IPS DF 19.7 (cell line): ENCODE measurements at regions not wholly inside any gene's neighbourhood (a gene's known extent, or its start where the extent isn't known, plus 50 kb on each side); places are given as distances from the start of the nearest gene placed in this dataset.
"Not testable (repeated sequence)": the region's sequence is repeated elsewhere in the genome, so short reads cannot be mapped to it uniquely, and the experiment has no call there.

Source experiments
- DNase-seq: peaks from one replicate; pipeline ENCODE4 v3.0.0-alpha.2; 2013; ENCODE audit warnings: low read depth, low spot score

DNA sequence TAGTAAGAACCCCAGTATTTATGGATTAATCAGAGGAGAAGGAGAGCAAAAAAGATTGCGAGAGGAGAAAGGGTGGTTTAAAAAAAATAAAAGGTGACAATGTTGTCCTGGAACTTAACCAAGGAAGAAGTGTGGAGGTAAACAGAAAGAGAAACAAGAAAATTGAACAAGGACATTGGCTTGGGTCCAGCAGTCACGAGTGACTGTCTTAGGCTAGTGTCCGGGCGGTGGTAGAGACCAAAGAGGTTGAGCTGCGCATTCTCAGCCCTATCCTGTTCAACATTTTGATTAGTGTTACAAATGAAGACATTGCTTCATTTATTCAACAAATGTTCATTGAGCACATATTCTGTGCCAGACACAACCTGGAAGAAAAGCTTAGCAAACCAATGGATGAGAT, 329.9 kb downstream of the FGFR2 start:
- no peak for DNase-seq

DNA sequence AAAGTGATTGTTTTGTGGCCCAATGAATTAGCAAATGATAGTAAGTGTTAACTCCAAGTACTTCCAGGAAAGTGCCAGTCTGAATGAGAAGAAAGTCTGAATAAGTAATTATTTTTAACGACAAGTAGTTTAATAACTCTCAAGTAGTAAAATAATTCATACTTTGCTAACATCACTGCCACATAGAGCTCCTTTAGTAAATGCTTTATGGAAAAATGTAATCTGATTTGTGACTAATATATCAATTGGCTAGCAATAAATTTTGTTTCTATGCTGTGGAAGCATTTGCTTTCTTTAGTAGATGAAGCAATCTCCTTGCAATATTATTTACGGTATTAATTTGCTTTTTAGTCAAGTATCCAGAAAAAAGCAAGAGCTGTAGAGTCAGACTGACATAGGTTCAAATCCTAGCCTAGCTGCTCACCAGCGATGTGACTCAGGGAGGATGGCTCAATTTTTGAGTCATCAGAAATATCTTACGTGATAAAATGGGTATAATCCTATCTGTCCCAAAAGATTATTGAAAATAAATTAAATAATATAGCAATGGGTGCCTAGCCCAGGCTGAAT, 329.3 kb downstream of the FGFR2 start:
- no peak for DNase-seq

DNA sequence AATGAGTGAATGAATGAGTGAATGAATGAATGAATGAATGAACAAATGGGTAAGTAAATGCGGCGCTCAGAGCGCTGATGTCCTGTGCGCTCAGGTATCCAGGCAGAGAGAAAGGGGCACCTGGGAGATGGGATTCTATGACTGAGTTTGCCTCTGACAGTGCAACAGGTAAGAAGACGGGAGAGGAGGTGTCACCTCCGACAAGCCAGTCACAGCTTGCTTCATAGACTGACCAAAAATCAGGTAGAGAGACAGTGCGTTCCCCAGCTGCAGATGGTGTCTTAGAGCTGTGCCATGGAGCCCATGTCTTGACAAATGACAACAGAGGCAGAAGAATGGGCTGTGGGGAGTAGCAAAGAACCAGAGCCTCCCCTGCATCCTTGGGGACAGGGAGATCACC, 327.3 kb downstream of the FGFR2 start:
- DNase-seq = no peak

DNA sequence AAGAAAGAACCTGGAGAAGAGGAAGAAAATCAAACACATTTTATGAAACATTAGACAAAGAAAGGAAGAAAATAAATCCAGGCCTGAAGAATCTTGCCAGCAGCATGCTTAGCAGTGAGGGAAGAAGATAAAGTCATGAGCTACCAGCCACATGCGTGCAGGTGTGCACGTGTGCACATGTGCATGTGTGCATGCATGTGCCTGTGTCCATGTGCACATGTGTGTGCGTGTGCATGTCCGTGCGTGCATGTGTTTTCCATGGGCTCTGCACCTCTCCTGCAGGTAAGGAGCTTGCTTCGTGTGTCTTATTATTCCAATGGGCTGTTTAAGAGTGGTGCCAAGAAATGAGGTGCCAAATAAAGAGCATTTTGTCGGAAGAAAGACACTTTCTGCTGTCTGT, 322.2 kb downstream of the FGFR2 start:
- no peak for DNase-seq

DNA sequence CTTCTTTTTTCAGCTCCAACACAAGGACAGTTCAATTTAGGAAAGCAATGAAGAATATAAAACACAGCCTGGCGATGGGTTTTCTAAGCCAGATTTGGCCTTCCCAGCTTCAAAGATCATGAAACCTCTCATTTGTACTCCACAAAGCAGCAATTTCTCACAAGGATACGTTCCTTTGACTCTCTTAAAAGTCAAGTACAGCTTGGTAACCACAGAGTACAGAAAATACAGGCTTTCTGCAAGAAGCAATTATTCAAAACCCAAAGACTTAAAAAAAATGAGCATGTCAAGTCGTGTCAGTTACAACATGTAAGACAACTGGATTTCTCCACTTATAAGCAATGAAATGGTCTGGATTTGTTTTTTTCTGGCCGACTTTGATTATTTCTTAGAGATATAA, 321.4 kb downstream of the FGFR2 start:
- DNase-seq = no peak

DNA sequence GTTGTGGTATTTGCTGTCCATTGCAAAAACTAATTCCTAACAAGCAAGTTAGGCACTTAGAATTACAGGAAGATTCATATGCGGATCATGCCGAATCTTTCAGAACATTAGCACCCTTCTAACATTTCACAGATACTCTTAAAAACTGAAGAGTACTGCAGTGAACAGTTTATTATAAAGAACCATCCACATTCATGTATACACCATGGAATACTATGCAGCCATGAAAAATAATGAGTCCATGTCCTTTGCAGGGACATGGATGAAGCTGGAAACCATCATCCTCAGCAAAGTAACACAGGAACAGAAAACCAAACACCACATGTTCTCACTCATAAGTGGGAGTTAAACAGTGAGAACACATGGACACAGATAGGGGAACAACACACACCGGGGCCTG, 319.9 kb downstream of the FGFR2 start:
- DNase-seq = not testable (repeated sequence)

DNA sequence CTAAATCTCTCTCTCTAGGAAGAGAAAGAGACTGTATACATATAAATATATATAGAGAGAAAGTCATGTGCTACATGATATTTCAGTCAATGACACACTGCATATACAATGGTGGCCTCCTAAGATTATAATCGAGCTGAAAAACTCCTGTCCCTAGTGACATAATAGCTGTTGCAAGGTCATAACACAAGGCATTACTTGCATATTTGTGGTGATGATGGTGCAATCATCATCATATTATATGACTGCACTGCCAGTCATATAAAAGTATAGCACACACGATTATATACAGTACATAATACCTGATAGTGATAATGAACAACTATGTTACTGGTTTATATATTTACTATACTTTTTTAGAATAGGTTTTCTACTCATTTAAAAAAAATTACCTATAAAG, 316.7 kb downstream of the FGFR2 start:
- DNase-seq = no peak

DNA sequence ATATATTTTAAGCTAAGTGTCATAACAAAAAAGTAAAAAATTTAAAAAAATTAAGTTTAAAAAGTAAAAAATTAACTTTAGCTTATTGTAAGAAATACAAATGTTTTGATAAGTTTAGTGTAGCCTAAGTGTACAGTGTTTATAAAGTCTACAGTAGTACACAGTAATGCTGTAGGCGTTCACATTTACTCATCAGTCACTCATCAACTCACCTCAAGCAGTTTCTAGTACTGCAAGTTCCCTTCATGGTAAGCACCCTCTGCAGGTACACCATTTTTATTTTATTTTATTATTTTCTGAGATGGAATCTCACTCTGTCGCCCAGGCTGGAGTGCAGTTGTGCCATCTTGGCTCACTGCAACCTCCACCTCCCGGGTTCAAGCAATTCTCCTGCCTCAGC, 316.0 kb downstream of the FGFR2 start:
- no peak for DNase-seq

DNA sequence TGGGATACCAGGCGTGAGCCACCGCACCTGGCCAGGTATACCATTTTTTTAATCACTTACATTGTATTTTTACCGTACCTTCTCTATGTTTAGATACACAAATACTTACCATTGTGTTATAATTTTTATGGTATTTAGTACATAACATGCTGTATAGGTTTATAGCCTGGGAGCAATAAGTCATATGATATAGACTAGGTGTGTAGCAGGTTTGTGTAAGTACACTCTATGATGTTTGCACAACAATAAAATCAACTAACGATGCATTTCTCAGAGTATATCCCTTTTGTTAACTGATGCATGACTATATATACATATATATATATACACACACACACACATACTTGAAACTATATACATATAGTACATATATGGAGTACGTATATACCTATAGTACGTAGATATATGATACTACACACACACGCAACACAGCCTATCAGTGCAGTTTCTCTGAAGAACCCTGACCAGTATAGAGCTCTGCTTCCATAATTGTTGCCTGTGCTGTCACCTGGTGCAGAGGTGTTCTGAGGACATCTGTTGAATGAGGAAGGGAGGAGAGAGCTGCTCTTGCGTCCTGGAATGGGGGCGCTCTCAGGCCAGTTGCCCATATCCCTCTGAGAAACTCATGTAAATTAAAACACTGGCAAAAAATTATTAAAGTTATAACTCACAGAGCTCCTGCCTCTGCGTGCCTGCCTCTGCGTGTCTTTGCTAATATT, 315.3 kb downstream of the FGFR2 start:
- no peak for DNase-seq

DNA sequence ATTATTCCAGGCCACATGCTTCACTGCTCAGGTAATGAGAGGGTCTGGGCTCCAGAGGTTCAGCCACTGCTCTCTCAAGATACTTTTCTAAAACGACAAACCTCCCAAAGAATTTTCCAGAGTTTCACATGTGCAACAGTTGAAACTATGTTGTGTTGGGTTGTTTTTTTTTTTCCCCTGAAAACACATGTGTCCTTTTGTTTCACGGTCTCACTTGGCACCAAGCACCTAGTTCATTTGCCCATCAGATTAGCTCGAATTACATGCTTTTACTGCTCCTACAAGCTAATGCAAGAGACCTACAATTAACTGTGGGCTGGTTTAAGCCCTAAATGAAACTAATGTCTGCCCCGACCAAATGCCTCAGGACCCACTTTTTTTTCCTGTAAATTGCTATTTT, 313.3 kb downstream of the FGFR2 start:
- no peak for DNase-seq

DNA sequence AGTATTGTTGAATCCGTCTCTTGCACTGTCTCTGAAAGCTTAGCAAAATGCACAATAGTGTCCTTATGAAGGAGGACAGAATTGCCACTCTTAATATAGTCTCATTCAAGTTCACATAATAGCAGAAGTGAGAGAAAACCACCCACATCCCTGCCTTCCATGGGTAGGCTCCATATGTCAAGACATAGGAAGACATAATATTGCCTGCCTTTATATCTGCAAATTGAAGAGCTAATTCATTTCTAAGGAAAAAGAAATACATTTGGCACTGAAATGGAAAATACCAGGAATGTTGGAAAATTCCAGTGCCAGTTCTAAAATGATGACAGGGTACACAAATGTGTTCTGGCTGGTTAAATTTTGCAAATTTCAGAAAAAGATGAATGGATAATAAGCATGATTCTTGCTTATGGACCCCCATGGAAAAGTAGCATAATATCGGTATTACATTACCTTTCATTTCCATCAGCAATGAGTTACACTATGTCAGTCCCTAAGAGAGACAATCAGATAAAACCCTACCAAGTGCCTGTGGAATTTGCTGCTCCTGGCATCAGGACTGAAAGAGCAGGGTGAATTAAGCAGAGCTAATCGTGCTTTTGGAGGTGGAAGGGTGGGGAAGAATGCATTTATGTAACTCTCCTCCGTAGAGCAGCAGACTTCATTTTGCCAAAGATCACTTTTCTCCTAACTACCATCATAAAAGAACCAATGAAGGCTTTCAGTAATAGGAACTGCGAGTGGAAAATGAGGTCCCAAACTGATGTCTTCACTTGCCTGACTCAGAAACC, 312.6 kb downstream of the FGFR2 start:
- DNase-seq = no peak

DNA sequence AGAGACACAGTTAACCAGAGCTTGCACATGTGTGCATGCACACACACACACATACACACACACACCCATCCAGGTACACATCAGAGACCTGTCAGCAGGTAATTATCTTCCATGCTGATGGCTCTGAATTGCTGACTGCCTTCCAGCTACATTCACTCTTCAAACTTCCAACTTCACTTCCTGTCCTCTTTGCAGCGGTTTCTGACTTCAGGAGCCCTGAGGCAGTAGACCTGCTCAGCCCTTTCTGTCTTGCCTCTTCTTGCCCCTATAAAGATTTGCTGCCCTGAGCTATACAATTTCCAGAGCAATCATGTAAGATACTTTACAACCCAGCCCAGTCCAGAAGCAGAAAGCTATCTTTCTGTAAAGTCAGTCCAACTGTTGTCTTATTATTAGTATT, 310.2 kb downstream of the FGFR2 start:
- no peak for DNase-seq

DNA sequence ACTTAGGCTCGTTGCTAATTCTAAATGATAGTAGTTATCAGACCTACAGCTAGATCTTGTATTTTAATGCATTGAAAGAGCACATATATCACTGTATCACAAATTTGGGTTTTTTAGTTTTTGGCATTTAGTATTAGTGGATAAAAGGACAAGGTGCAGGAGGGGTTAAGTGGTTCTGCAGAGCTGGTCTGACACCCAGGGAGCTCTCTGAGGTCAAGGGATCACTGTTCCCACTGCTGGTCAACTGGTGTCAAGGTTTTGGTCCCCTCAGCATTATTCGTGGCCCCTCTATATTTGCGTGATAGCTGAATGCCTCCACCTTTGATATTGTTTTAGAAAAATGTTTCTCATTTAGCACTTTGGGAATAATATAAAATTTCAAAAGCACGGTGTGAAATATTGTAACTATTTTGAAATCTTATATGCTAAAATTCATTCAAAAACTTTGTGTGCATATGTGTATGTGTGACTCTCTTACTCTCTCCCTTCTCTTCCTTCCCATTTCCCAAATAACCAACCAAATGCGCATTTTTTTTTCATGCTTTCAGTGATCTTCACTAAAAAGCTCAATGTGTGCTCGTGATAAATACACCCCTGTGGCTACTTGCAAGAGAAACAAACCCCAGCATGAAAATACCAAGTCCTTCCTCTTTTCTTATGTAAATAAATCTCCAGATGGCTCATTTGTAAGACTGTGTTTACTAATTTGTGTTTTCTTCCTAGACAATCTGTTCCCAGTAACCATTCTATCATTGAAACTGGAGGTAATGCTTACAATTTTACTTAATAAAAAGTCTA, 309.2 kb downstream of the FGFR2 start:
- peak; percentile 47 for DNase-seq

DNA sequence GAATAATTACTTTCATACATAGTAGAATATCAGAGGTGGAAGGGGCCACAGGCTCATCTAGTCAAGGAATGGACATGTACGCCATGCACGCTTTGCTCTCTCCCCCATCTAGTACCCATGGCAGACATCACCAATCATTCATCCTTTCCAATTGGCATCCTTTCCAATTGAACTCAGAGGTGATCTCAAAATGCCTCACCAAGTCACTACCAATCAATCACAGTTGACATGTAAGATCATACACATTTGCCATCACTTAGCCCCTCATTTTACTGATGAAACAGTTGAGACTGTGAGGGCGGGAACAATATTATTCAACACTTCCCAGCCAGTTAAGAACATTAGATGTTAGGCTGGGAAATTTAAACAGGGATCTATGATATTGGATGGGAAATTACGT, 308.4 kb downstream of the FGFR2 start:
- DNase-seq = no peak

DNA sequence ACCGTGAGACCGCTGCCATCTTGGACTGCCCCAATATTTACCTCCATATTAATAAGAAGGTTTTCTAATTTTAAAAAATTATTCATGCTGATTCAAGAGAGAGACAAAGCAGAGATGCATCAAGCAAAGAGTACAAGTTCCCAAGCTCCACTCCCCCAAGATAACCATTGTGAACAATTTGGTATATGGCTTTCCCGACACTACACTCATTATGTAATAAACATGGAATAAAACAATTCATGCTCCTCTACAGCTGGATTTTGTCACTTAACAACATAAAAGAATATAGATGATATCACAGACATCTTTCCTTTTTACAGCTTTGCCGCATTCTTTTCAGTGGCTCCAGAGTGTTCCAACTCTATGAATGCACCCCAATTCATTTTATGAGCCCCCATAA, 307.6 kb downstream of the FGFR2 start:
- DNase-seq = no peak

DNA sequence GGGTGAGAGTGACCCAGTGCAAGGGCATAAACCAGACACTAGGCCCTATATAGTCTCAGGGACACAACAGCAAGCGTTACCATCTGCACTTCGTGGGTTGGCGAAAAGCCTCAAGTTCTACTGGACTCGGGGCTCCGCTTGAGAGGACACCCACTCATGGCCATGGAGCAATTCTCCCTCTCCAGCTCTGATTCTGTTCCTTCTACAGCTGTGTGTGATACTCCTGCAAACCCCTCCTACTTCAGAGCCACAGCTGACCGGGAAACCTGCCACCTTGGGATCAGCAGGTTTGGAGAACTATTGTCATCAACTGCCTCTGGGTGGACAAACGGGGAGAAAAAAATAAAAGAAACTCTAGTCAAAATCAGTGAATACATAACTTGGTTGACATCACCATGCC, 306.9 kb downstream of the FGFR2 start:
- no peak for DNase-seq

DNA sequence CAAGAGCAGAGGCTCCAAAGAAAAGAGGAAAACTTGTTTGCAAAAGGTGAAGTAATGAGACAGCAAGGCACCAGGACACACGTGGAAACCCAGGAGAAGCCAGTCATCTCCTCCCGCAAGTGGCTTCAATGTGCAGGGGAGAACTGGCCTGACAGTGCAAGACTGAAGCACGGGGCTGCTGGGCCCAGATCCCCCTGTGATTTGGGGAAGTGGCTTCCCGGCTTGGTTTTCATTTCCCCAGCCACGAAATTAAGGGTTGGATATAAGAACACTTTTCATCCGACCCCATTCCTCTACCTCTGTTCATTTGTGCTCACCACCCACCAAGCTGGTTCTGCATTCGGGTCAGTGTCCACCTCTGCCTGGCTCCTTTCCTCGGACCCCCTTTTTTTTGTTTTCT, 306.4 kb downstream of the FGFR2 start:
- DNase-seq = no peak

DNA sequence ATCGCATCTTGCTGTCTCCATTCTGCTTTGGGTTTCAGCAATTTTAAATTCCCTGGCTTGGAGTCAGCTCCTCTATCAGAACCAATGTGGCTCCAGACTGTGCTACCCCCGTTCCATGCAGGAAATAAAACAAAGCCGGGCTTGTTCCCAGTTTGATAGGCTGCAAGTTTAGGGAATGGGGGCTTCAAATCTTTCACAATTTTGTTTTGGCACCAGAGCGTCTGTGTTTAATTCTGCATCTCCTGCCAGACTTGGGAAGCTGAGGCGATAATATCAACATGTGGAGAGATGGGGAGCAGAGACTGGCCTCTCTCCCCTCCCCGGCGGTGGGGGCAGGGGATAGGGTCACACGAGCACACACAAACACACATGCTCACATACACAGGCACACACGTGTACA, 305.9 kb downstream of the FGFR2 start:
- no peak for DNase-seq

DNA sequence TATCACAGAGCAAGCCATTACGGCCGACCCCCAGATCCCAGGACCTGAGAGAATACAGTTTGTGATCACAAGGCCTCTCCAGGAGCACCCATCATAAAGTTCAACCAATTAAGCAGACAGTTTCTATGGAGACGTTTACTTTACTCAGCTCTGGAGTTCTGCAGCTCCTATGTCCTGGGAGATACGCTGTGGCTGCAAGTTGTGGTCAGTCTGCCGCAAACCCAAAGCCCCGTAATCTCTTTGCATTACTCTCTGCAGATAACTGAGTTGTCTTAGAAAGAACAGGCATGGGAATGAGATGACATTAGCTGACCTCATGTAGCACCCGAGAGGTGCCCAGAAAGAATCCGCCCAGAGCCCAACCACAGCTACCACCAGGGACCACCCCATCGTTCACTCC, 305.1 kb downstream of the FGFR2 start:
- DNase-seq = no peak

DNA sequence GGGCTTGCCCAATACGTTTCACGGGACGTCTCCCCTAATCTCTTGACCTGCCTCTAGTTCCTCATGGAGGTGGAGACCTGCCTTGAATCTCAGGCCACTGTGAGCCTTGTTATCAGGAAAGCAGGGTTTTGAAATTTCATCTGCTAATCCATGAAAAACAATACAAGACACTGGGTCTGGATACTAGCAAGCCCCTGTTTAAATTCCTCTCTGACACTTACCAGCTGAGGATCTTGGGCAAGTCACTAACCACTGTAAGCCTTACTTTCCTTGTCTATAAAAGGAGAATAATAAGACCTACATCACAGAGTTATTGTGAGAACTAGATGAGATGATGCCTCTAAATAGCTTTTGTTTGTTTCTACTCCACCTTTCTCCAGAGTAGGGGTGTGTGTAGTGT, 303.6 kb downstream of the FGFR2 start:
- no peak for DNase-seq

DNA sequence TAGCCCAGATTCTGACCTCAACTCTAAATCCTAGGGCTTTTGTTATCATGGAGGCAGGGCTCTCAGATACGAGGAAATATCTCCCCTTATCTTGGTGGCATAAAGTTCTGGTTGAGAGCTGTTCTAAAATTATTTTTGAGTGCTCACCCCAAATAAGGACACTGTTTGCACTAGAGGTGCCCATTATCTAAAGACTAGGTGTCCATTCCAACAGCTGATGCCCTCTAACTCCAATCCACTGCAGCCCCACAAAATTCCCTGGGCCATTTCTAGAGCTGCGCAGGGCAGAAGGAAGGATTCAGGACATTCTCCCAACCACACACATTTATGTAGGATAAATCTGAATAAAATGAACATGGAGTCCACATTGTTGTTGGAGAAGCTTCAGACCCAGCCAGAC, 301.9 kb downstream of the FGFR2 start:
- DNase-seq = no peak

DNA sequence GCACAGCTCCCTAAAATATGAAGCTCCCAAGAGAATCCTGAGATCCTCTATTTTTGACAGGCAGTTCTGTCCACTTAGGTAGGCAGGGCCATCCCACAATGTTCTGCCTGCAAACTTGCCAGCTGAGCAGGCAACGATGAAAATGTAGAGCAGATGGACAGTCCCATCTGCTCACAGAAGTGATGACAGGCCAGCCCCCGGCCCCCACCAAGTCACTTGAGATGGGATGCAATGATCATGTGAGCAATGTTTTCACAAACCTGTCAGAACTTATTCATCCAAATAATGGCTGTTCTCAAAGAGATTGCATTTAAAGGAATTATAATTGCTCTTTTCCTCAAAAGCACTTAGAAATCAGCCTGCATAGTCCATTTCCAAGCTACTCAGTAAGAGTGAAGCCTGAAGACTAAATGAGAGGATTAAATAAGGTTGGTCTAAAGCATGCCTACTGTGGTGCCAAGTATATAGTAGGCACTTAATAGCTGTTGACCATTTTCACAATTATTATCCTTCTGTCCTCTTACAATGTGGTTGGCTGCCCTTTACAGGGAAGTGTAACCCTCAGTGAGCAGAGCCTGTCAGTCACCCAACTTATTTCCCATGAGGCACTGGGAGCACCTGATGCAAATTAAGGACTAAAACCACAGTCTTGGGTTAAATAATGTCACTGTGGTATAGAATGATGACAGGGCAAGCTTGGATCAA, 301.2 kb downstream of the FGFR2 start:
- no peak for DNase-seq
